DOHH2 (cell line): ENCODE measurements at regions not wholly inside any gene's neighbourhood (a gene's known extent, or its start where the extent isn't known, plus 50 kb on each side); places are given as distances from the start of the nearest gene placed in this dataset.

Source experiments
- H3F3A ChIP-seq: fragments of 200-600 bp; sonication (generic), shearing (Covaris generic); 2 replicates; pipeline ENCODE4 v1.6.0; 2016; ENCODE audit warnings: antibody characterized with exemption, mild to moderate bottlenecking; ENCODE audit not compliant: control insufficient read depth, insufficient read depth
- H3K27ac ChIP-seq: fragments of 200-600 bp; sonication (generic); 2 replicates; pipeline ENCODE4 v1.5.1; 2014; ENCODE audit warnings: low read depth, mild to moderate bottlenecking, low read length, moderate library complexity
- H3K27me3 ChIP-seq: fragments of 200-600 bp; sonication (generic); 2 replicates; pipeline ENCODE4 v1.6.1; 2014; ENCODE audit warnings: mild to moderate bottlenecking, low read length, mixed read lengths; ENCODE audit not compliant: control insufficient read depth
- H3K36me3 ChIP-seq: fragments of 200-600 bp; sonication (generic); 2 replicates; pipeline ENCODE4 v1.6.1; 2014; ENCODE audit warnings: mild to moderate bottlenecking, low read length, moderate library complexity, mixed read lengths; ENCODE audit not compliant: control insufficient read depth
- H3K4me1 ChIP-seq: fragments of 200-600 bp; sonication (generic); 2 replicates; pipeline ENCODE4 v1.6.1; 2014; ENCODE audit warnings: mild to moderate bottlenecking, low read length, mixed read lengths; ENCODE audit not compliant: control insufficient read depth
- H3K4me2 ChIP-seq: fragments of 200-600 bp; sonication (generic); 2 replicates; pipeline ENCODE4 v1.6.0; 2014; ENCODE audit warnings: mild to moderate bottlenecking, low read length, moderate library complexity
- H3K4me3 ChIP-seq: fragments of 200-600 bp; sonication (generic); 2 replicates; pipeline ENCODE4 v1.5.1; 2014; ENCODE audit warnings: mild to moderate bottlenecking, low read length, mixed read lengths
- H3K79me2 ChIP-seq: fragments of 200-600 bp; sonication (generic); 2 replicates; pipeline ENCODE4 v1.6.1; 2014; ENCODE audit warnings: mild to moderate bottlenecking, low read length, mixed read lengths; ENCODE audit not compliant: control insufficient read depth
- H3K9me2 ChIP-seq: fragments of 200-600 bp; sonication (generic); replicated peaks from 2 replicates; pipeline ENCODE4 v1.6.1; 2014; ENCODE audit warnings: mild to moderate bottlenecking, low read length, mixed read lengths; ENCODE audit not compliant: control insufficient read depth
- H3K9me3 ChIP-seq: fragments of 200-600 bp; sonication (generic); 2 replicates; pipeline ENCODE4 v1.6.1; 2014; ENCODE audit warnings: antibody characterized with exemption, low read length, mixed read lengths; ENCODE audit not compliant: control insufficient read depth, insufficient read depth
- H4K20me1 ChIP-seq: fragments of 200-600 bp; sonication (generic); 2 replicates; pipeline ENCODE4 v1.6.0; 2014; ENCODE audit warnings: low read depth, mild to moderate bottlenecking, antibody characterized with exemption, low read length, moderate library complexity; ENCODE audit not compliant: control insufficient read depth, insufficient read depth
- CTCF ChIP-seq: fragments of 200-600 bp; sonication (generic); IDR thresholded peaks from one replicate; pipeline ENCODE4 v1.5.1; 2014; ENCODE audit warnings: antibody characterized with exemption, mild to moderate bottlenecking, low read depth, low read length; ENCODE audit not compliant: poor library complexity, severe bottlenecking
- EZH2phosphoT487 ChIP-seq: fragments of 200-600 bp; sonication (generic); IDR thresholded peaks from 2 replicates; pipeline ENCODE4 v1.6.1; 2017; ENCODE audit warnings: borderline replicate concordance, mild to moderate bottlenecking, antibody characterized with exemption, low read length, moderate library complexity, mixed read lengths

DNA sequence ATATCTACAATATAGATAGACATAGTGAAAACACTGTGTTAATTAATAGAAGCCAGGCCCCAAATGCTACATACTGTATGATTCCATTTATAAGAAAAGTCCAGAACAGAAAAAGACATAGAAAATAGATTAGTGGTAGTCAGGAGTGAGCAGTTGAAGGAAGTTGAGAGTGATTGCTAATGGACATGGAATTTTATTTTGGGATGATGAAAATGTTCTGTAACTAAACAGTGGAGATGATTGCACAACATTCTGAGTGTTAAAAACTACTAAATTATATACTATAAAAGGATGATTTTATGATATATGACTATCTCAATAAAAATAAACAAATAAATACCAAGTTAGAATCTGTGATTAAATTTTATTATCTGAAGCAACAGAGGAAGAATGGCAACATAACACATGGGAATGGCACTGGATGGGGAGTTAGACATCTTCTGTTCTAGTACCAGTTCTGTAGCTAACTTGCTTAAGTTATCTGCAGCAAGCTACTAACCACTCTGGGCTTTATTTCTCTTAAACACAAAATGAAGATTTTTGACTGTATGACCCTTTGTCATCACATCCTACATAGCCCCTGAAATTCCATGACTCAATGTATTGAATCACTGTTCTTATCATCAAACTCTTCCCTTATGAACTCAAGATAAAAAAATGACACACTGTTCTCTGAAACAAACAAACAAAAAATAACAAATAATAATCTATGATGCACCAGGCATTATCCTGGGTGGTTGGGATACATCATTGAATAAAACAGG is 612.7 kb downstream of the TBL1XR1 start:
- Histone ChIP-seq H4K20me1 (no peaks in the 10 kb centered on the region), H3K27me3 (no peaks in the 10 kb centered on the region), H3K4me3 (no peak overlapping the region), H3K79me2 (no peaks in the 10 kb centered on the region), H3K9me3 (no peaks in the 10 kb centered on the region), H3K36me3 (no peaks in the 10 kb centered on the region), H3K9me2 (no peaks in the 10 kb centered on the region), H3F3A (no peaks in the 10 kb centered on the region), H3K27ac (no peak overlapping the region), H3K4me1 (no peaks in the 10 kb centered on the region), H3K4me2 (no peak overlapping the region)
- TF ChIP-seq EZH2phosphoT487 (no peak), CTCF (no peak)

GRCh38 chr3:176583956-176584355 is 613.3 kb downstream of the TBL1XR1 start:
- Histone ChIP-seq H3K4me2 (no peak overlapping the region), H3K36me3 (no peaks in the 10 kb centered on the region), H3F3A (no peaks in the 10 kb centered on the region), H3K27me3 (no peaks in the 10 kb centered on the region), H3K4me1 (no peaks in the 10 kb centered on the region), H3K9me2 (no peaks in the 10 kb centered on the region), H3K4me3 (no peak overlapping the region), H4K20me1 (no peaks in the 10 kb centered on the region), H3K79me2 (no peaks in the 10 kb centered on the region), H3K27ac (no peak overlapping the region), H3K9me3 (no peaks in the 10 kb centered on the region)
- TF ChIP-seq EZH2phosphoT487 (no peak), CTCF (no peak)

DNA sequence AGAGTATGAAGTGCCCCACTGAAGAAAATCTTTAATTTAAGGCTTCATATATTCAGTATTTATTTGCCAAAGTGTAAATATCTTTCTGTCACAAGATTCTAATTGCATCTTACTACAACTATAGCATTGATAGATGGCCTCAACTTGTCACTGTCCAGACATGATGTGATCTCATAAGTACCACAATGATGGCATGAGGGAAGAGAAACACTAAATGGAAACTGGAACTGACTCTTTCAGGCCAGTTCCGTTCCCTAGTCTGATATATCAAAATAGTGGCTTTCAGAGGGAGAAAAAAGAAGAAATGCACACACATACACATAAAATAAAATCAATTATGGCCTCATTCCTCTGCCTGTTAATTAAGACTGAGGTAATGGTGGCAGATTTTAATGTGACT is 615.7 kb downstream of the TBL1XR1 start:
- no peaks in the 10 kb centered on the region for H4K20me1 ChIP-seq
- no peaks in the 10 kb centered on the region for H3K9me3 ChIP-seq
- no peaks in the 10 kb centered on the region for H3F3A ChIP-seq
- H3K4me1 ChIP-seq: no peaks in the 10 kb centered on the region
- no peaks in the 10 kb centered on the region for H3K79me2 ChIP-seq
- TF ChIP-seq CTCF (no peak), EZH2phosphoT487 (no peak)
- H3K36me3 ChIP-seq: no peaks in the 10 kb centered on the region
- no peaks in the 10 kb centered on the region for H3K9me2 ChIP-seq
- no peak overlapping the region for H3K27ac ChIP-seq
- no peak overlapping the region for H3K4me2 ChIP-seq
- no peak overlapping the region for H3K4me3 ChIP-seq
- H3K27me3 ChIP-seq: no peaks in the 10 kb centered on the region
